NAMALWA (cell line): ENCODE measurements at regions not wholly inside any gene's neighbourhood (a gene's known extent, or its start where the extent isn't known, plus 50 kb on each side); places are given as distances from the start of the nearest gene placed in this dataset.

Source experiments
- DNase-seq: peaks from one replicate; pipeline ENCODE4 v3.0.0-alpha.2; 2015; ENCODE audit warnings: low spot score

- DNase-seq = no peak
Measured at GRCh38 chr12:61896436-61896835, 363.8 kb upstream of the USP15 start.

DNA sequence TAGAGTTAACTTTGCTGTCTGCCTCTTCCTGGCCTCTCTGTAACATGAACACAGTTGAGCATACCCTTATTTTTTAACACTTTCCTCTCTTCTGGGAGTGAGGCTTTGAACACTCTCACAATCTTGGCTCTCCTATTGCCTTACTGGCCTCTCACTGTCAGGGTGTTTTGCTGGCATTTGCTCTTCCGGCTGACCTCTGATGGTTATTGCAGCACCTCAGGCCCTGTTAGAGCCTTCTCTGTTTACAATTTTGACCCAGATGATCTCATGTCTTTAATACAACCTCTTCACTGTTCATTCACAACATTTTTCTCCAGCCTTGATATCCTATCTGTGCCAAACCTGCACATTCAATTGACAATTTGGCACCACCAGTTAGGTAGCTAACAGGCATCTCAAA is 357.8 kb upstream of the USP15 start:
- DNase-seq = no peak

- no peak for DNase-seq
Measured at GRCh38 chr12:61911113-61911512, 349.1 kb upstream of the USP15 start.

GRCh38 chr12:61915420-61915819 is 344.8 kb upstream of the USP15 start:
- no peak for DNase-seq

DNA sequence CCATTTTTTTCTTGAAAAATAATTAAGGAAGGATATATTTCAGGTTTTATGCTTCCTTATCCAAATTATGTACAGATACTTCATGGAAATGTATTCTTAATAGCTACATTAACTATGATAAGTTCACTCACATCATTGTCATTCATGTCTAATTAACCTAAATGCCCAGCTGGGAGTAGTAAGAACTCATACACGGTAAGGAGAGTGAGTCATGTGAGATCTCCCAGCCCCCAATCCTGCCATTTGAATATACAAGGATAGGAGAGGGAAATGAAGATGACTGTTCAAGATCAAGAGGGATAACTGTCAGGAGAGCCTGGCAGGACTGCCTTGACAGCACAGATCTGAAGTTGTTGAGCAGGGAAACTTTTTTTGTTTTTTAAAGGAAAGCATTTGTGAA is 343.4 kb upstream of the USP15 start:
- no peak for DNase-seq

GRCh38 chr12:61919686-61920085 is 340.5 kb upstream of the USP15 start:
- DNase-seq = no peak

DNA sequence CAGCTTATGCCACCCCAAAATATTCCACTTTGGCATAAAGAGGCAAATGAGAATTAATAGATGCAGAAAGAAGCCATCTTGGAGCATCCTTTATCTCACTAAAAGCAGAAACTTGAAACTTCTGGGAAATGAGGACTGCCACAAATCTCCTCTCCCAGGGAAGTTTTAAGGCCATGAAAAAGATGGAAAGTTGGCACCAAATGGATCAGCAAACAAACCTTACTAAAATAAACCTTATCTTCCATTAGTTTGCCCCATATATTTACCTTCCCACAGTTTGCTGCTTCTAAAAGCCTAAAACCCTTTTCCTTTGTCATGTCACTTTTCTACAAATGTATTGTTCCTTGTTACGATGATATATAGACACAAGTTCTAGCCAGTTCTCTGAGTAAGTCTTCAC is 340.0 kb upstream of the USP15 start:
- DNase-seq = no peak

GRCh38 chr12:61923152-61923551 is 337.1 kb upstream of the USP15 start:
- no peak for DNase-seq

DNA sequence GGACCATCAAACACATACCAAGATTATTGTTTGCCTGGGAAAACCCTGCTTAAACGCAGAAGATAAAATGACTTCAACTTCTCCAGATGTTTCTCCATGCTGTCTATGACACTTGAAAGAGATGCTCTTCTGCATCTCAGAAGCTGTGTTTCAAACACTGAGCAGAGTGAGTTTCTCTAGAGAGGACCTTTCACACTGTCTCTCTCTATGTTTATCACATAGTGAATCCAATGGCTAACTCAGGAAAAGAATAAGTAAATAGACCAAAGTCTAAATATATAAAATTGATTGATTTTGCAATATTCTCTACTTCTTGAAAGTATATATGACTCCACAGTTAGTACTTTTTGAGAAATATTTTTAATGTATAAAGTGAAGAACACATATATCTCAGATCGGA is 325.6 kb upstream of the USP15 start:
- no peak for DNase-seq

DNA sequence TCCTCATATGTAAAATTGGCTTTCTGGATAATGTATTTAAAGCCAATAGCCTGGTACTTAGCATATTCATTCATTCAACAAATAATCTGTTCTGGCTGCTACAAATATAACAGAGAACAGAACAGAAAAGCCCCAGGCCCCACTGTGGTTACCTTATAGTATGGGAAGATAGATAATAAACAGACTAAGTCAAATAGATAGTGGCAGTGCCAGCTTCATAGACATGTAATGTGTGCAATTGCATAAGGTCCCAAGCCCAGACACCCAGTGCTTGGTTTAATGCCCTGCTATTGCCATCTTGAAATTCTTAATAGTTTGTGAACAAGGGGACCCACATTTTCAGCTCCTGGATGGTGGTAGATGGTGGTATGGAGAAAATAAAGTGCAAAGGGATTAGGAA is 320.2 kb upstream of the USP15 start:
- DNase-seq = no peak

- no peak for DNase-seq
Measured at GRCh38 chr12:61956545-61956944, 303.7 kb upstream of the USP15 start.

- DNase-seq = no peak
Measured at GRCh38 chr12:61974461-61974860, 285.7 kb upstream of the USP15 start.

GRCh38 chr12:61985830-61986229 is 274.4 kb upstream of the USP15 start:
- no peak for DNase-seq

DNA sequence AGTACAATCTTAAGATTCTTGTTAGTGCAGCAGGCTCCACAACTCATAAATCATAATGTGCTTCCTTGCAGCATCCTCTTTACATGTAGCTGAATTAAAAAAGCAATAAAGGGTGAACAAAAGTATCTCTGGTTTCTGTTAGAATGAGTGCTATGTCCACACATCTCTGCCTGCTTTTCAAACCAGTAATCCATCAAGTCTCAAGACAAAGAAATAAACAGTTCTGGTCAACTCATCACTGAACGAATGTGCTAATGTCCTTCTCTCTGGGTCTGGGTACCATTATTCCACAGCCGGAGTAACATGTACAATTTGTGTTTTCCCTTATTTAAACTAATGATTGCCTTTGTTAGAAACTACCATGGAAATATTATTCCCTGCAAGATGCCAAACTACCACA is 273.0 kb upstream of the USP15 start:
- no peak for DNase-seq

- no peak for DNase-seq
Measured at GRCh38 chr12:61991661-61992060, 268.5 kb upstream of the USP15 start.

- peak; percentile 61 for DNase-seq
Measured at GRCh38 chr12:61993734-61994345, 266.4 kb upstream of the USP15 start.

DNA sequence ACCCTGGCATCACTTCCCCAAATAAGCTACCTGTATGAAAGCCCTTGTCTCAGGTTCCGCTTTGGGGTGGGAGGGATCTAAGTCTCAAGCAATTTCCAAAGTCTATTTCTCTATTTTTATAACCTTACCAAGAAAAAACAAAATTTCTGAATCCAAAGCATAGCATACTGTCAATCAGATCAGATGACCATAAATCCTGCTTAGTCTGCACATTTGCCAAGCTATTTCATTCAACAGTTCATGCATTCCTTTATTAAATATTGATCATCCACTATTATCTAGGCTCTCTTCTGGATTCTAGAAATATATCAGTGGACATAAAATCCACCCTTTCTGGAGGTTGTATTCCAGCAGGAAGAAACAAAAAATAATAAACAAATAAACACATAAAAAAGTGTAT is 263.5 kb upstream of the USP15 start:
- DNase-seq = no peak

DNA sequence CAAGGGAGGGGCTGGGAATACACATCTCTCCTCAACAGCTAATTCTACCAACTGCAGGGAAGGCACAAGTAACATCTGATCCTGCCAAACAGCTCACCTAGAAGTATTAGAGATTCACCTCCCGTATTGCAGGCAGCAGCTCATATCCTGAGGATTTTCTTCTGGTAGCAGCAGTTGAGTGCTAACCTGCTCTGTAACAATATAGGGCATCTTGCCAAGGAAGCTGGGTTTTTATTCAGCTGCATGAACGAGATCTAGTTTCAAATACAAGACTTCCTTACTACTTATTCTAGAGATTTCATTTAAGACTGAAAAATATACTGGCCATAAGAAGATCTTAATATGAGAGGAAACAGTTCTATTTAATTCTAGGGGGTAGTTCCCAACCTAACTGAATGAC is 261.4 kb upstream of the USP15 start:
- DNase-seq = no peak

DNA sequence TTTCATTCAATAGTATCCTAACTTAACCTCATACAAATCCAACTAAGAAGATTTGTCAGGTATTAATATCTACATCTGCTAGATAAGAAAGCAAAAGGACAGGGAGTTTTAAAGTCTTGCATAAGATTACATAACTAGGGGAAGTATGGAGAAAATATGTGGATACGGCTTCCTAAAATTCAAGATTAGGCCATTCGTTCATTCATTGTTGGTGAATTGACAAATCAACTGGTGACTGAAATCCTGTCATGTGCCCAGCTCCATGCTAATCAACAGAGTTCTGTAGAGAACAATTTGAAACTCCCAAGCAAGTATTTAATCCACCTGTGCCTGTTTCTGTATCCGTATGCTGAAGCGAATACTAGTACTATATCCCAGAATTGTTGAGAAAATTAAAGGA is 260.9 kb upstream of the USP15 start:
- no peak for DNase-seq

DNA sequence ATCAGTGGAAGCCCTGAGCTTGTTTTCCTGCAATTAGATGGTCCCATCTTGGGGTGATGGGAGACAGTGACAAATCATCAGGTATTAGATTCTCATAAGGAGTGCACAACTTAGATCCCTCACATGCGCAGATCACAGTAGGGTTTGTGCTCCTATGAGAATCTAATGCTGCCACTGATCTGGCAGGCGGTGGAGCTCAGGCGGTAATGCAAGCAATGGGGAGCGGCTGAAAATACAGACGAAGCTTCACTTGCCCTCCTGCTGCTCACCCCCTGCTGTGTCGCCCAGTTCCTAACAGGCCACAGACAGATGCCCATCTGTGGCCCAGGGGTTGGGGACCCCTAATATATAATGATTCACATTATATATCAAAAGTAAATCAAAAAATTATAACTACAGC is 258.8 kb upstream of the USP15 start:
- DNase-seq = no peak

GRCh38 chr12:62003226-62003625 is 257.0 kb upstream of the USP15 start:
- DNase-seq = no peak

DNA sequence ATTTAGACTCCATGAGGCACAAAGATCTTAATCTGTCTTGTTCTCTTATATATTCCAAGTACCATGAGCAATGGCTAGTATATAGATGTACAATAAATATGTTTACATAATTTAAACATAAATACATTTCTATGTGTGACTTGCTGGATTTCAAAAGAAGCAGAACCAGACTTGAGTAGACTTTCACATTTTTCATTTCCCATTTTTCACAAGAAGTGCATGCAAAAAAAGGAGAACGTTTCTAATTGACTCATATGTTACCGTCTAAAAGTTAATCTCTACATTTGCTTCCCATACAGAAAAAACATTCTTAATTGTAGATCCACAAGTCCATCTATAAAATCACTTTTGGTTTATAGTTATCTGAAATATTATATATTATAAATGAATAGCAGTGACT is 256.5 kb upstream of the USP15 start:
- no peak for DNase-seq

- no peak for DNase-seq
Measured at GRCh38 chr12:62005615-62006014, 254.6 kb upstream of the USP15 start.

- peak; percentile 66 for DNase-seq
Measured at GRCh38 chr12:62006076-62006732, 254.0 kb upstream of the USP15 start.
